Nephron (organoid): ENCODE measurements at regions not wholly inside any gene's neighbourhood (a gene's known extent, or its start where the extent isn't known, plus 50 kb on each side); places are given as distances from the start of the nearest gene placed in this dataset.

Experiments used
- H3K27ac Mint-ChIP-seq, 3 experiments: 2 replicates each; pipeline ENCODE4 v1.8.0; 2020; ENCODE audit warnings: mixed read lengths in 3 of 3, mild to moderate bottlenecking in 2 of 3, moderate library complexity in 1 of 3
- H3K27me3 Mint-ChIP-seq: 2 replicates; pipeline ENCODE4 v1.8.0; 2021; ENCODE audit warnings: low read depth, mild to moderate bottlenecking, moderate library complexity, mixed read lengths
- H3K36me3 Mint-ChIP-seq: 2 replicates; pipeline ENCODE4 v1.8.0; 2020; ENCODE audit warnings: low read depth, mixed read lengths
- H3K4me1 Mint-ChIP-seq: 2 replicates; pipeline ENCODE4 v1.8.0; 2020; ENCODE audit warnings: mixed read lengths
- H3K4me3 Mint-ChIP-seq, 3 experiments: 2 replicates each; pipeline ENCODE4 v1.8.0; 2020; ENCODE audit warnings: mild to moderate bottlenecking in 3 of 3, mixed read lengths in 3 of 3, moderate library complexity in 2 of 3
- H3K9me3 Mint-ChIP-seq: 2 replicates; pipeline ENCODE4 v1.8.0; 2020; ENCODE audit warnings: mixed read lengths
- CTCF ChIP-seq, 3 experiments: fragments of 200-600 bp; sonication (generic); IDR thresholded peaks; one replicate each; pipeline ENCODE4 v1.5.0; 2021; ENCODE audit warnings: antibody characterized with exemption in 3 of 3; ENCODE audit not compliant: unreplicated experiment in 3 of 3

- H3K27me3 Mint-ChIP-seq, result no peaks in the 10 kb centered on the region
- H3K27ac Mint-ChIP-seq, result no peak overlapping the region
- H3K36me3 Mint-ChIP-seq, result peaks cover 87% of the 10 kb centered on the region
Observed at GRCh38 chrX:131818297-131818936, 204.7 kb upstream of the STK26 start.

GRCh38 chrX:131821945-131822622, 201.0 kb upstream of the STK26 start:
- Mint-ChIP-seq H3K4me3 (no peak overlapping the region), H3K9me3 (peaks cover 19% of the 10 kb centered on the region), H3K27ac (no peak overlapping the region), H3K27me3 (no peaks in the 10 kb centered on the region), H3K4me1 (peaks cover 4% of the 10 kb centered on the region), H3K36me3 (peaks cover 81% of the 10 kb centered on the region)
- no peak for TF ChIP-seq CTCF (IDR thresholded peaks at IDR 0.05; ENCODE audit: unreplicated experiment in 3 of 3)

More at GRCh38 chrX:131818297-131818936, 204.7 kb upstream of the STK26 start:
- Mint-ChIP-seq H3K4me1 (no peaks in the 10 kb centered on the region), H3K9me3 (peaks cover 50% of the 10 kb centered on the region), H3K4me3 (no peak overlapping the region)
- TF ChIP-seq CTCF (IDR thresholded peaks at IDR 0.05; ENCODE audit: unreplicated experiment in 3 of 3), result no peak

- Mint-ChIP-seq H3K27ac (no peak overlapping the region), H3K36me3 (peaks cover 45% of the 10 kb centered on the region), H3K9me3 (no peaks in the 10 kb centered on the region), H3K4me3 (peak overlapping the region in 2 of 3 experiments; percentile 23 to 33), H3K27me3 (no peaks in the 10 kb centered on the region), H3K4me1 (peaks cover 27% of the 10 kb centered on the region)
- TF ChIP-seq CTCF (IDR thresholded peaks at IDR 0.05; ENCODE audit: unreplicated experiment in 3 of 3), result no peak
Observed at GRCh38 chrX:131826572-131826971, 196.5 kb upstream of the STK26 start.

- H3K4me3 Mint-ChIP-seq, result peak overlapping the region; percentile 70 to 82 (median 80)
- peaks cover 38% of the 10 kb centered on the region for H3K4me1 Mint-ChIP-seq
- peaks cover 31% of the 10 kb centered on the region for H3K36me3 Mint-ChIP-seq
- peak overlapping the region; percentile 37 to 72 (median 67) for H3K27ac Mint-ChIP-seq
- H3K27me3 Mint-ChIP-seq, result no peaks in the 10 kb centered on the region
- TF ChIP-seq CTCF (IDR thresholded peaks at IDR 0.05; ENCODE audit: unreplicated experiment in 3 of 3), result peak in 2 of 3 experiments; percentile 12 to 33
- no peaks in the 10 kb centered on the region for H3K9me3 Mint-ChIP-seq
Observed at GRCh38 chrX:131827935-131828334, 195.2 kb upstream of the STK26 start.

GRCh38 chrX:131828482-131828881, 194.6 kb upstream of the STK26 start:
- Mint-ChIP-seq H3K27ac (peak overlapping the region; percentile 37 to 72 (median 67)), H3K9me3 (no peaks in the 10 kb centered on the region), H3K4me3 (peak overlapping the region; percentile 70 to 82 (median 80)), H3K36me3 (peaks cover 29% of the 10 kb centered on the region), H3K4me1 (peaks cover 38% of the 10 kb centered on the region), H3K27me3 (no peaks in the 10 kb centered on the region)
- TF ChIP-seq CTCF (IDR thresholded peaks at IDR 0.05; ENCODE audit: unreplicated experiment in 3 of 3), result no peak
